ENCODE measurements at regions not wholly inside any gene's neighbourhood (a gene's known extent, or its start where the extent isn't known, plus 50 kb on each side); places are given as distances from the start of the nearest gene placed in this dataset.

- Histone ChIP-seq H2AFZ (ENCODE audit: control insufficient read depth, low read depth, low read length) (no peak overlapping the region), H3K27ac (ENCODE audit: control insufficient read depth, insufficient read depth) (no peak overlapping the region), H3K4me1 (ENCODE audit: control insufficient read depth, insufficient read depth, low read length) (no peaks in the 10 kb centered on the region), H4K20me1 (ENCODE audit: control insufficient read depth, insufficient read depth) (no peaks in the 10 kb centered on the region), H3K9ac (ENCODE audit: control insufficient read depth, insufficient read depth, low read length) (no peak overlapping the region), H3K9me3 (replicated peaks; ENCODE audit: control insufficient read depth, insufficient read depth, low read length) (no peaks in the 10 kb centered on the region), H3K4me3 (no peak overlapping the region), H3K27me3 (replicated peaks in 1 of 2; ENCODE audit: control insufficient read depth in 2 of 2, insufficient read depth in 2 of 2, low read length in 1 of 2) (no peaks in the 10 kb centered on the region), H3K79me2 (ENCODE audit: control insufficient read depth, insufficient read depth, low read length) (no peaks in the 10 kb centered on the region), H3K36me3 (ENCODE audit: control insufficient read depth in 2 of 2, insufficient read depth in 2 of 2, low read length in 1 of 2) (no peaks in the 10 kb centered on the region), H3K4me2 (ENCODE audit: control insufficient read depth, insufficient read depth) (no peak overlapping the region)
- in situ Hi-C loops (cut with MboI) = no loop called here
- ChIA-PET POLR2A (no interaction called here), CTCF (no interaction called here), RAD21 (ENCODE audit: unreplicated experiment) (no interaction called here), SMC1A (ENCODE audit: uncharacterized antibody, unreplicated experiment) (no interaction called here)
- DNase-seq (ENCODE audit: low read depth, low spot score) (no peak), ATAC-seq (no peak), FAIRE-seq (no peak)
- WGBS (ENCODE audit: insufficient coverage, insufficient replicate concordance, low lambda C conversion rate, missing lambda C conversion rate) = 31% methylated on average over 15 of the region's 15 CpGs
- no peak for TF ChIP-seq STAT3 (IDR thresholded peaks at IDR 0.05; ENCODE audit: low read depth, low read length)
- TF ChIP-seq, protein P1, sequence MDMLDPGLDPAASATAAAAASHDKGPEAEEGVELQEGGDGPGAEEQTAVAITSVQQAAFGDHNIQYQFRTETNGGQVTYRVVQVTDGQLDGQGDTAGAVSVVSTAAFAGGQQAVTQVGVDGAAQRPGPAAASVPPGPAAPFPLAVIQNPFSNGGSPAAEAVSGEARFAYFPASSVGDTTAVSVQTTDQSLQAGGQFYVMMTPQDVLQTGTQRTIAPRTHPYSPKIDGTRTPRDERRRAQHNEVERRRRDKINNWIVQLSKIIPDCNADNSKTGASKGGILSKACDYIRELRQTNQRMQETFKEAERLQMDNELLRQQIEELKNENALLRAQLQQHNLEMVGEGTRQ (IDR thresholded peaks at IDR 0.05; ENCODE audit: borderline replicate concordance, low read depth, low read length) = no peak
- TF ChIP-seq, protein P2, sequence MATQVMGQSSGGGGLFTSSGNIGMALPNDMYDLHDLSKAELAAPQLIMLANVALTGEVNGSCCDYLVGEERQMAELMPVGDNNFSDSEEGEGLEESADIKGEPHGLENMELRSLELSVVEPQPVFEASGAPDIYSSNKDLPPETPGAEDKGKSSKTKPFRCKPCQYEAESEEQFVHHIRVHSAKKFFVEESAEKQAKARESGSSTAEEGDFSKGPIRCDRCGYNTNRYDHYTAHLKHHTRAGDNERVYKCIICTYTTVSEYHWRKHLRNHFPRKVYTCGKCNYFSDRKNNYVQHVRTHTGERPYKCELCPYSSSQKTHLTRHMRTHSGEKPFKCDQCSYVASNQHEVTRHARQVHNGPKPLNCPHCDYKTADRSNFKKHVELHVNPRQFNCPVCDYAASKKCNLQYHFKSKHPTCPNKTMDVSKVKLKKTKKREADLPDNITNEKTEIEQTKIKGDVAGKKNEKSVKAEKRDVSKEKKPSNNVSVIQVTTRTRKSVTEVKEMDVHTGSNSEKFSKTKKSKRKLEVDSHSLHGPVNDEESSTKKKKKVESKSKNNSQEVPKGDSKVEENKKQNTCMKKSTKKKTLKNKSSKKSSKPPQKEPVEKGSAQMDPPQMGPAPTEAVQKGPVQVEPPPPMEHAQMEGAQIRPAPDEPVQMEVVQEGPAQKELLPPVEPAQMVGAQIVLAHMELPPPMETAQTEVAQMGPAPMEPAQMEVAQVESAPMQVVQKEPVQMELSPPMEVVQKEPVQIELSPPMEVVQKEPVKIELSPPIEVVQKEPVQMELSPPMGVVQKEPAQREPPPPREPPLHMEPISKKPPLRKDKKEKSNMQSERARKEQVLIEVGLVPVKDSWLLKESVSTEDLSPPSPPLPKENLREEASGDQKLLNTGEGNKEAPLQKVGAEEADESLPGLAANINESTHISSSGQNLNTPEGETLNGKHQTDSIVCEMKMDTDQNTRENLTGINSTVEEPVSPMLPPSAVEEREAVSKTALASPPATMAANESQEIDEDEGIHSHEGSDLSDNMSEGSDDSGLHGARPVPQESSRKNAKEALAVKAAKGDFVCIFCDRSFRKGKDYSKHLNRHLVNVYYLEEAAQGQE (IDR thresholded peaks at IDR 0.05; ENCODE audit: low read depth, low read length) = no peak
- TF ChIP-seq STAT1 (conservative IDR thresholded peaks at IDR 0.05) = no peak
- TF ChIP-seq LARP7 (IDR thresholded peaks at IDR 0.05) = no peak
- no peak for TF ChIP-seq SREBF2 (IDR thresholded peaks at IDR 0.05; ENCODE audit: low read length)
- no peak for TF ChIP-seq HCFC1 (IDR thresholded peaks at IDR 0.05; ENCODE audit: low read length)
- TF ChIP-seq NR2C1 (IDR thresholded peaks at IDR 0.05) = no peak
- TF ChIP-seq E2F8 (IDR thresholded peaks at IDR 0.05; ENCODE audit: low read depth, partially characterized antibody) = no peak
- TF ChIP-seq GATAD2B (conservative IDR thresholded peaks at IDR 0.05; ENCODE audit: low read depth) = no peak
- no peak for TF ChIP-seq CEBPB (IDR thresholded peaks at IDR 0.05; ENCODE audit: borderline replicate concordance in 1 of 2, low read depth in 2 of 2, low read length in 2 of 2)
- TF ChIP-seq HDGF (IDR thresholded peaks at IDR 0.05) = no peak
- TF ChIP-seq IKZF1 (conservative IDR thresholded peaks at IDR 0.05) = no peak
- no TSS peak for BruUV-seq (replicated peaks)
- intact Hi-C loops (cut with micrococcal nuclease; ENCODE audit: unreplicated experiment) = no loop called here
These were observed 79.0 kb upstream of the ZNF536 start for GRCh38 chr19:30293051-30293785.
